Mammary epithelial cell (primary cell): ENCODE measurements at regions not wholly inside any gene's neighbourhood (a gene's known extent, or its start where the extent isn't known, plus 50 kb on each side); places are given as distances from the start of the nearest gene placed in this dataset.

ENCODE experiments used
- CTCF ChIP-seq, 2 donors: IDR thresholded peaks in 1 of 2; conservative IDR thresholded peaks in 1 of 2; 2 replicates each; pipeline ENCODE4 v1.5.1; 2011 to 2012; ENCODE audit warnings: inconsistent platforms in 2 of 2, low read length in 2 of 2, mild to moderate bottlenecking in 2 of 2, control low read depth in 1 of 2, low read depth in 1 of 2; ENCODE audit not compliant: insufficient read depth in 1 of 2; ENCODE audit errors: extremely low read depth in 1 of 2
- EZH2 ChIP-seq: IDR thresholded peaks from 2 replicates; pipeline ENCODE4 v1.6.1; 2012; ENCODE audit warnings: low read length, inconsistent platforms, borderline replicate concordance

DNA sequence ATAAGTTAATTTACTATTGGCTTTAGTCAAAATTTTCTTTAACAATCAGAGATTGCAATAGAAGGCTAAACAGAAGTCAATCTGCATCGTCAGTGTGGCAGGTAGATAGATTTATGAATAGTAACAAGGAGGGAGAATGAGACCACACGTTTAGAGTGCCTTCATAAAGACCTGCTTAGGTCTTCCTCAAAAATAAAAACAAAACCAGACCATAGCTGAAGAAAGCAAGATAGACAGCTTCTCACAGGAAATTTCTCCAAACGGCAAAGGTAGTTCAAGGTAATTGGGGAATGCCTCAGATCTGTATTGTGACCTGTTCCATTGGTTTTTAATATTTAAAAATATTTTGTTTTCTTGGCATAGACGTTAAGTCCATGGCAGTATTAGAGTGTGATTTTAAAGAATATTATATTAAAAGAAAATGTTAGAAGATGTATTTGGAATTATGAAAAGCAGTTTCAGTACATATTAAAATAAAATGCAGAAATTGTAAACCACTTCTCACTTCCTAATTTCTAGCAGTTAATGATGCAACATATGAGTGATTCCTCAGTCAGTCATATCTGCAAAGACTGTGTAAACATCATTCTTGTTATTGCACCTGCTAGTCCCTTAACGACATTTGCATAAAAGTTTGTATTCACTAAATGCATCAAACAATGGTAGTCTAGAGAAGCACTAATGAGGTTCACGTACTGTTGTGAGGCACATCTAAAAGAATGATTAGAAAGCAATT is 278.0 kb downstream of the HLX start:
- TF ChIP-seq CTCF (conservative IDR thresholded peaks at IDR 0.05 in 1 of 2, IDR thresholded peaks at IDR 0.05 in 1 of 2; ENCODE audit: extremely low read depth in 1 of 2, insufficient read depth in 1 of 2, low read depth in 1 of 2, low read length in 2 of 2) (no peak), EZH2 (no peak)
